ENCODE measurements at regions not wholly inside any gene's neighbourhood (a gene's known extent, or its start where the extent isn't known, plus 50 kb on each side); places are given as distances from the start of the nearest gene placed in this dataset.
A peak's percentile ranks its signal among the peaks of the same experiment; 100 is the strongest.

GRCh38 chr7:41882745-41883420 lies 180.0 kb upstream of the INHBA start:
- CTCF ChIA-PET = no interaction called here
- no peak for TF ChIP-seq CTCF (IDR thresholded peaks at IDR 0.05; ENCODE audit: low read depth, low read length)

GRCh38 chr7:41882256-41882655 lies 179.4 kb upstream of the INHBA start:
- Histone ChIP-seq H3K4me3 (ENCODE audit: low read depth, low read length) (no peak overlapping the region), H3K27ac (ENCODE audit: low read depth, low read length) (peak overlapping the region; percentile 62), H3K27me3 (ENCODE audit: control insufficient read depth, insufficient read depth, low read length) (no peaks in the 10 kb centered on the region), H3K9me3 (ENCODE audit: control insufficient read depth, insufficient read depth, low read length) (no peaks in the 10 kb centered on the region)
- DNase-seq (ENCODE audit: low read depth, low spot score) = no peak
- ChIA-PET POLR2A (no interaction called here), CTCF (interaction anchor here (1.0 to 2.3 kb wide), 3 partner anchors 22 to 59 kb away, joined by 3 to 12 read pairs (median 3); no protein-coding TSS in a partner anchor)
- no peak for TF ChIP-seq CTCF (IDR thresholded peaks at IDR 0.05; ENCODE audit: low read depth, low read length)

More at GRCh38 chr7:41882745-41883420, 180.0 kb upstream of the INHBA start:
- POLR2A ChIA-PET = no interaction called here
- DNase-seq (ENCODE audit: low read depth, low spot score) = no peak
- H3K9me3 ChIP-seq (ENCODE audit: control insufficient read depth, insufficient read depth, low read length) = no peaks in the 10 kb centered on the region
- H3K4me3 ChIP-seq (ENCODE audit: low read depth, low read length) = no peak overlapping the region
- no peak overlapping the region for H3K27ac ChIP-seq (ENCODE audit: low read depth, low read length)
- H3K27me3 ChIP-seq (ENCODE audit: control insufficient read depth, insufficient read depth, low read length) = no peaks in the 10 kb centered on the region

GRCh38 chr7:41881331-41882130 lies 178.6 kb upstream of the INHBA start:
- CTCF ChIA-PET = interaction anchor here (0.6 to 2.3 kb wide), 4 partner anchors 23 to 178 kb away, joined by 3 to 12 read pairs (median 3); no protein-coding TSS in a partner anchor
- DNase-seq (ENCODE audit: low read depth, low spot score) = no peak

GRCh38 chr7:41880107-41880506 lies 177.2 kb upstream of the INHBA start:
- peak overlapping the region; percentile 3 for H3K27ac ChIP-seq (ENCODE audit: low read depth, low read length)
- ChIA-PET POLR2A (interaction anchor here (1.2 to 1.3 kb wide), 2 partner anchors 24 to 36 kb away, joined by 3 read pairs; no protein-coding TSS in a partner anchor), CTCF (interaction anchor here (2.3 kb wide), 1 partner anchor 61 kb away, joined by 12 read pairs; no protein-coding TSS in a partner anchor)
- TF ChIP-seq CTCF (IDR thresholded peaks at IDR 0.05; ENCODE audit: low read depth, low read length) = no peak
- no peak for DNase-seq (ENCODE audit: low read depth, low spot score)
- no peaks in the 10 kb centered on the region for H3K9me3 ChIP-seq (ENCODE audit: control insufficient read depth, insufficient read depth, low read length)
- H3K4me3 ChIP-seq (ENCODE audit: low read depth, low read length) = no peak overlapping the region
- H3K27me3 ChIP-seq (ENCODE audit: control insufficient read depth, insufficient read depth, low read length) = no peaks in the 10 kb centered on the region

More at GRCh38 chr7:41881331-41882130, 178.6 kb upstream of the INHBA start:
- POLR2A ChIA-PET = no interaction called here
- no peak for TF ChIP-seq CTCF (IDR thresholded peaks at IDR 0.05; ENCODE audit: low read depth, low read length)
- Histone ChIP-seq H3K9me3 (ENCODE audit: control insufficient read depth, insufficient read depth, low read length) (no peaks in the 10 kb centered on the region), H3K27ac (ENCODE audit: low read depth, low read length) (peak overlapping the region; percentile 62), H3K4me3 (ENCODE audit: low read depth, low read length) (no peak overlapping the region), H3K27me3 (ENCODE audit: control insufficient read depth, insufficient read depth, low read length) (no peaks in the 10 kb centered on the region)

GRCh38 chr7:41879403-41879802 lies 176.5 kb upstream of the INHBA start:
- no peak for TF ChIP-seq CTCF (IDR thresholded peaks at IDR 0.05; ENCODE audit: low read depth, low read length)
- Histone ChIP-seq H3K9me3 (ENCODE audit: control insufficient read depth, insufficient read depth, low read length) (no peaks in the 10 kb centered on the region), H3K27me3 (ENCODE audit: control insufficient read depth, insufficient read depth, low read length) (no peaks in the 10 kb centered on the region), H3K27ac (ENCODE audit: low read depth, low read length) (no peak overlapping the region), H3K4me3 (ENCODE audit: low read depth, low read length) (no peak overlapping the region)
- no peak for DNase-seq (ENCODE audit: low read depth, low spot score)
- POLR2A ChIA-PET = no interaction called here
- CTCF ChIA-PET = interaction anchor here (1.7 kb wide), 1 partner anchor 61 kb away, joined by 7 read pairs; no protein-coding TSS in a partner anchor

Data from AG04450 (cell line).